ENCODE measurements at regions not wholly inside any gene's neighbourhood (a gene's known extent, or its start where the extent isn't known, plus 50 kb on each side); places are given as distances from the start of the nearest gene placed in this dataset.

DNA sequence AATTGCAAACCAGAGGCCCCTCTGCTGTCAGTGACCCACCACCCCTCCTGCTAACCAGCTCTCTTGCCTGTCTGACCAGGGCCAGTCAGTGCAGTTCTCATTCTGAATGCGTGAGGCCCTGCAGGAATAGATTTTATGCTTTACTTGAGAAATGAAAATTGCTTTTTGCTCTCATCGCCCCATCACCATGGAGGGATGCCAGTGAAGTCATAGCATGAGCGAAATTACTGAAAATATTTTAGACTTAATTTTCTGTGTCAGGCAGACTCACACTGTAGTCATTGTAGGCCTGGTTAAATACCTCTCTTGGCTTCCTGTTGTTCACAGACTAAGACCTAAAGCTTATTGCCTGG, 490.5 kb upstream of the CDH5 start:
- TF ChIP-seq, protein P1, sequence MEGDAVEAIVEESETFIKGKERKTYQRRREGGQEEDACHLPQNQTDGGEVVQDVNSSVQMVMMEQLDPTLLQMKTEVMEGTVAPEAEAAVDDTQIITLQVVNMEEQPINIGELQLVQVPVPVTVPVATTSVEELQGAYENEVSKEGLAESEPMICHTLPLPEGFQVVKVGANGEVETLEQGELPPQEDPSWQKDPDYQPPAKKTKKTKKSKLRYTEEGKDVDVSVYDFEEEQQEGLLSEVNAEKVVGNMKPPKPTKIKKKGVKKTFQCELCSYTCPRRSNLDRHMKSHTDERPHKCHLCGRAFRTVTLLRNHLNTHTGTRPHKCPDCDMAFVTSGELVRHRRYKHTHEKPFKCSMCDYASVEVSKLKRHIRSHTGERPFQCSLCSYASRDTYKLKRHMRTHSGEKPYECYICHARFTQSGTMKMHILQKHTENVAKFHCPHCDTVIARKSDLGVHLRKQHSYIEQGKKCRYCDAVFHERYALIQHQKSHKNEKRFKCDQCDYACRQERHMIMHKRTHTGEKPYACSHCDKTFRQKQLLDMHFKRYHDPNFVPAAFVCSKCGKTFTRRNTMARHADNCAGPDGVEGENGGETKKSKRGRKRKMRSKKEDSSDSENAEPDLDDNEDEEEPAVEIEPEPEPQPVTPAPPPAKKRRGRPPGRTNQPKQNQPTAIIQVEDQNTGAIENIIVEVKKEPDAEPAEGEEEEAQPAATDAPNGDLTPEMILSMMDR (IDR thresholded peaks at IDR 0.05; ENCODE audit: low read depth, low read length, poor library complexity, severe bottlenecking): no peak
- no peak for TF ChIP-seq EZH2phosphoT487 (IDR thresholded peaks at IDR 0.05; ENCODE audit: borderline replicate concordance, low read length)

Measured in DOHH2 (cell line).